ENCODE measurements at regions not wholly inside any gene's neighbourhood (a gene's known extent, or its start where the extent isn't known, plus 50 kb on each side); places are given as distances from the start of the nearest gene placed in this dataset.

GRCh38 chr15:66951531-66952320 lies 113.7 kb upstream of the SMAD3 start:
- Histone ChIP-seq H3K27ac (no peak overlapping the region), H3K9me3 (no peaks in the 10 kb centered on the region), H3K36me3 (no peaks in the 10 kb centered on the region), H3K27me3 (no peaks in the 10 kb centered on the region), H3K4me1 (no peaks in the 10 kb centered on the region), H3K4me3 (no peak overlapping the region)
- ATAC-seq (no peak), DNase-seq (no peak)
- intact Hi-C loops (cut with DNase I), result no loop called here
- TF ChIP-seq CTCF (IDR thresholded peaks at IDR 0.05), result no peak

- ATAC-seq (no peak), DNase-seq (peak in 1 of 4 donors; percentile 10)
- intact Hi-C loops (cut with DNase I), result no loop called here
- H3K27me3 ChIP-seq, result no peaks in the 10 kb centered on the region
- H3K36me3 ChIP-seq, result no peaks in the 10 kb centered on the region
- H3K4me3 ChIP-seq, result no peak overlapping the region
- TF ChIP-seq CTCF (IDR thresholded peaks at IDR 0.05), result no peak
- H3K9me3 ChIP-seq, result no peaks in the 10 kb centered on the region
- no peak overlapping the region for H3K27ac ChIP-seq
- H3K4me1 ChIP-seq, result no peaks in the 10 kb centered on the region
Observed at GRCh38 chr15:66952756-66953522, 112.5 kb upstream of the SMAD3 start.

- no peak for TF ChIP-seq CTCF (IDR thresholded peaks at IDR 0.05)
- intact Hi-C loops (cut with DNase I), result no loop called here
- no peak overlapping the region for H3K4me3 ChIP-seq
- no peak for ATAC-seq
- peak in 1 of 4 donors; percentile 22 for DNase-seq
- no peaks in the 10 kb centered on the region for H3K4me1 ChIP-seq
- H3K27me3 ChIP-seq, result no peaks in the 10 kb centered on the region
- H3K36me3 ChIP-seq, result no peaks in the 10 kb centered on the region
- H3K27ac ChIP-seq, result no peak overlapping the region
- no peaks in the 10 kb centered on the region for H3K9me3 ChIP-seq
Observed at GRCh38 chr15:66953523-66954229, 111.7 kb upstream of the SMAD3 start.

GRCh38 chr15:66954601-66955000 lies 110.8 kb upstream of the SMAD3 start:
- ATAC-seq, result no peak
- no peak for TF ChIP-seq CTCF (IDR thresholded peaks at IDR 0.05)
- intact Hi-C loops (cut with DNase I), result no loop called here
- H3K4me3 ChIP-seq, result no peak overlapping the region
- H3K9me3 ChIP-seq, result no peaks in the 10 kb centered on the region
- no peaks in the 10 kb centered on the region for H3K4me1 ChIP-seq
- peak in 1 of 4 donors; percentile 4 for DNase-seq
- no peaks in the 10 kb centered on the region for H3K36me3 ChIP-seq
- no peak overlapping the region for H3K27ac ChIP-seq
- H3K27me3 ChIP-seq, result no peaks in the 10 kb centered on the region
